ENCODE measurements at regions not wholly inside any gene's neighbourhood (a gene's known extent, or its start where the extent isn't known, plus 50 kb on each side); places are given as distances from the start of the nearest gene placed in this dataset.

- no peak overlapping the region for H2AFZ ChIP-seq (ENCODE audit: low read length)
Observed at GRCh38 chr20:60400567-60400966, 442.3 kb downstream of the CDH26 start.

GRCh38 chr20:60402189-60403058, 444.2 kb downstream of the CDH26 start:
- Histone ChIP-seq H3K4me1 (ENCODE audit: low read length) (no peaks in the 10 kb centered on the region), H3K79me2 (ENCODE audit: low read length) (no peaks in the 10 kb centered on the region), H4K20me1 (ENCODE audit: insufficient read depth, low read depth, low read length) (no peaks in the 10 kb centered on the region), H2AFZ (ENCODE audit: low read length) (no peak overlapping the region), H3K9me2 (replicated peaks; ENCODE audit: insufficient read depth, low read length) (no peaks in the 10 kb centered on the region), H3K4me2 (ENCODE audit: low read depth, low read length, poor library complexity, severe bottlenecking) (no peak overlapping the region), H3K9ac (ENCODE audit: low read length) (no peak overlapping the region), H3K4me3 (ENCODE audit: low read length) (no peak overlapping the region), H3K9me3 (ENCODE audit: low read length) (no peaks in the 10 kb centered on the region), H3K27me3 (ENCODE audit: low read length) (no peaks in the 10 kb centered on the region), H3K27ac (ENCODE audit: low read length) (no peak overlapping the region), H3K36me3 (ENCODE audit: insufficient read depth, low read length) (no peaks in the 10 kb centered on the region)
- no peak for DNase-seq

More at GRCh38 chr20:60400567-60400966, 442.3 kb downstream of the CDH26 start:
- Histone ChIP-seq H3K79me2 (ENCODE audit: low read length) (no peaks in the 10 kb centered on the region), H3K27me3 (ENCODE audit: low read length) (no peaks in the 10 kb centered on the region), H3K9me2 (replicated peaks; ENCODE audit: insufficient read depth, low read length) (no peaks in the 10 kb centered on the region), H3K4me2 (ENCODE audit: low read depth, low read length, poor library complexity, severe bottlenecking) (no peak overlapping the region), H3K36me3 (ENCODE audit: insufficient read depth, low read length) (no peaks in the 10 kb centered on the region), H4K20me1 (ENCODE audit: insufficient read depth, low read depth, low read length) (no peaks in the 10 kb centered on the region), H3K9me3 (ENCODE audit: low read length) (no peaks in the 10 kb centered on the region), H3K9ac (ENCODE audit: low read length) (no peak overlapping the region), H3K4me1 (ENCODE audit: low read length) (no peaks in the 10 kb centered on the region), H3K27ac (ENCODE audit: low read length) (no peak overlapping the region), H3K4me3 (ENCODE audit: low read length) (no peak overlapping the region)
- DNase-seq, result no peak

GRCh38 chr20:60403105-60403741, 445.0 kb downstream of the CDH26 start:
- no peak for DNase-seq
- no peaks in the 10 kb centered on the region for H3K9me2 ChIP-seq (replicated peaks; ENCODE audit: insufficient read depth, low read length)
- no peaks in the 10 kb centered on the region for H3K27me3 ChIP-seq (ENCODE audit: low read length)
- H3K4me2 ChIP-seq (ENCODE audit: low read depth, low read length, poor library complexity, severe bottlenecking), result no peak overlapping the region
- H3K36me3 ChIP-seq (ENCODE audit: insufficient read depth, low read length), result no peaks in the 10 kb centered on the region
- no peak overlapping the region for H3K9ac ChIP-seq (ENCODE audit: low read length)
- no peaks in the 10 kb centered on the region for H3K4me1 ChIP-seq (ENCODE audit: low read length)
- H3K4me3 ChIP-seq (ENCODE audit: low read length), result no peak overlapping the region
- no peaks in the 10 kb centered on the region for H3K79me2 ChIP-seq (ENCODE audit: low read length)
- H3K27ac ChIP-seq (ENCODE audit: low read length), result no peak overlapping the region
- H2AFZ ChIP-seq (ENCODE audit: low read length), result no peak overlapping the region
- no peaks in the 10 kb centered on the region for H3K9me3 ChIP-seq (ENCODE audit: low read length)
- no peaks in the 10 kb centered on the region for H4K20me1 ChIP-seq (ENCODE audit: insufficient read depth, low read depth, low read length)

GRCh38 chr20:60407011-60407771, 449.0 kb downstream of the CDH26 start:
- no peaks in the 10 kb centered on the region for H3K9me3 ChIP-seq (ENCODE audit: low read length)

GRCh38 chr20:60407938-60408337, 449.7 kb downstream of the CDH26 start:
- no peaks in the 10 kb centered on the region for H4K20me1 ChIP-seq (ENCODE audit: insufficient read depth, low read depth, low read length)
- no peaks in the 10 kb centered on the region for H3K79me2 ChIP-seq (ENCODE audit: low read length)
- H3K4me1 ChIP-seq (ENCODE audit: low read length), result no peaks in the 10 kb centered on the region
- no peak for DNase-seq
- H3K36me3 ChIP-seq (ENCODE audit: insufficient read depth, low read length), result no peaks in the 10 kb centered on the region
- H3K4me2 ChIP-seq (ENCODE audit: low read depth, low read length, poor library complexity, severe bottlenecking), result no peak overlapping the region
- H3K9me2 ChIP-seq (replicated peaks; ENCODE audit: insufficient read depth, low read length), result no peaks in the 10 kb centered on the region
- H3K27me3 ChIP-seq (ENCODE audit: low read length), result no peaks in the 10 kb centered on the region
- H2AFZ ChIP-seq (ENCODE audit: low read length), result no peak overlapping the region
- H3K4me3 ChIP-seq (ENCODE audit: low read length), result no peak overlapping the region
- no peaks in the 10 kb centered on the region for H3K9me3 ChIP-seq (ENCODE audit: low read length)
- H3K27ac ChIP-seq (ENCODE audit: low read length), result no peak overlapping the region
- H3K9ac ChIP-seq (ENCODE audit: low read length), result no peak overlapping the region

More at GRCh38 chr20:60407011-60407771, 449.0 kb downstream of the CDH26 start:
- Histone ChIP-seq H3K27ac (ENCODE audit: low read length) (no peak overlapping the region), H3K4me3 (ENCODE audit: low read length) (no peak overlapping the region), H2AFZ (ENCODE audit: low read length) (no peak overlapping the region), H3K79me2 (ENCODE audit: low read length) (no peaks in the 10 kb centered on the region), H4K20me1 (ENCODE audit: insufficient read depth, low read depth, low read length) (no peaks in the 10 kb centered on the region), H3K9ac (ENCODE audit: low read length) (no peak overlapping the region), H3K4me1 (ENCODE audit: low read length) (no peaks in the 10 kb centered on the region), H3K9me2 (replicated peaks; ENCODE audit: insufficient read depth, low read length) (no peaks in the 10 kb centered on the region), H3K27me3 (ENCODE audit: low read length) (no peaks in the 10 kb centered on the region), H3K4me2 (ENCODE audit: low read depth, low read length, poor library complexity, severe bottlenecking) (no peak overlapping the region), H3K36me3 (ENCODE audit: insufficient read depth, low read length) (no peaks in the 10 kb centered on the region)
- no peak for DNase-seq

- Histone ChIP-seq H3K4me3 (ENCODE audit: low read length) (no peak overlapping the region), H3K4me1 (ENCODE audit: low read length) (no peaks in the 10 kb centered on the region), H3K9me2 (replicated peaks; ENCODE audit: insufficient read depth, low read length) (no peaks in the 10 kb centered on the region), H3K27me3 (ENCODE audit: low read length) (no peaks in the 10 kb centered on the region), H3K27ac (ENCODE audit: low read length) (no peak overlapping the region), H3K36me3 (ENCODE audit: insufficient read depth, low read length) (no peaks in the 10 kb centered on the region), H3K79me2 (ENCODE audit: low read length) (no peaks in the 10 kb centered on the region), H3K9ac (ENCODE audit: low read length) (no peak overlapping the region), H3K4me2 (ENCODE audit: low read depth, low read length, poor library complexity, severe bottlenecking) (no peak overlapping the region), H4K20me1 (ENCODE audit: insufficient read depth, low read depth, low read length) (no peaks in the 10 kb centered on the region), H2AFZ (ENCODE audit: low read length) (no peak overlapping the region), H3K9me3 (ENCODE audit: low read length) (no peaks in the 10 kb centered on the region)
- no peak for DNase-seq
Observed at GRCh38 chr20:60408435-60408834, 450.2 kb downstream of the CDH26 start.

- Histone ChIP-seq H3K27me3 (ENCODE audit: low read length) (no peaks in the 10 kb centered on the region), H4K20me1 (ENCODE audit: insufficient read depth, low read depth, low read length) (no peaks in the 10 kb centered on the region), H3K27ac (ENCODE audit: low read length) (no peak overlapping the region), H3K4me3 (ENCODE audit: low read length) (no peak overlapping the region), H2AFZ (ENCODE audit: low read length) (no peak overlapping the region), H3K4me1 (ENCODE audit: low read length) (no peaks in the 10 kb centered on the region), H3K36me3 (ENCODE audit: insufficient read depth, low read length) (no peaks in the 10 kb centered on the region), H3K9me2 (replicated peaks; ENCODE audit: insufficient read depth, low read length) (no peaks in the 10 kb centered on the region), H3K9ac (ENCODE audit: low read length) (no peak overlapping the region), H3K79me2 (ENCODE audit: low read length) (no peaks in the 10 kb centered on the region), H3K9me3 (ENCODE audit: low read length) (no peaks in the 10 kb centered on the region), H3K4me2 (ENCODE audit: low read depth, low read length, poor library complexity, severe bottlenecking) (no peak overlapping the region)
- no peak for DNase-seq
Observed at GRCh38 chr20:60410618-60411264, 452.5 kb downstream of the CDH26 start.

- no peaks in the 10 kb centered on the region for H4K20me1 ChIP-seq (ENCODE audit: insufficient read depth, low read depth, low read length)
- H3K4me1 ChIP-seq (ENCODE audit: low read length), result no peaks in the 10 kb centered on the region
- no peak for DNase-seq
- no peak overlapping the region for H3K9ac ChIP-seq (ENCODE audit: low read length)
- H3K9me2 ChIP-seq (replicated peaks; ENCODE audit: insufficient read depth, low read length), result no peaks in the 10 kb centered on the region
- H3K9me3 ChIP-seq (ENCODE audit: low read length), result no peaks in the 10 kb centered on the region
- H3K4me2 ChIP-seq (ENCODE audit: low read depth, low read length, poor library complexity, severe bottlenecking), result no peak overlapping the region
- no peaks in the 10 kb centered on the region for H3K79me2 ChIP-seq (ENCODE audit: low read length)
- no peaks in the 10 kb centered on the region for H3K36me3 ChIP-seq (ENCODE audit: insufficient read depth, low read length)
- H2AFZ ChIP-seq (ENCODE audit: low read length), result no peak overlapping the region
- H3K4me3 ChIP-seq (ENCODE audit: low read length), result no peak overlapping the region
- no peak overlapping the region for H3K27ac ChIP-seq (ENCODE audit: low read length)
- H3K27me3 ChIP-seq (ENCODE audit: low read length), result no peaks in the 10 kb centered on the region
Observed at GRCh38 chr20:60411813-60412212, 453.6 kb downstream of the CDH26 start.
